ENCODE measurements at regions not wholly inside any gene's neighbourhood (a gene's known extent, or its start where the extent isn't known, plus 50 kb on each side); places are given as distances from the start of the nearest gene placed in this dataset.

- no peak overlapping the region for H2BK15ac ChIP-seq (ENCODE audit: low read length)
- no peak overlapping the region for H2BK12ac ChIP-seq (ENCODE audit: low read depth, low read length)
- no peaks in the 10 kb centered on the region for H3K36me3 ChIP-seq (ENCODE audit: control insufficient read depth in 2 of 4, insufficient read depth in 4 of 4, low read length in 3 of 4)
- no peak overlapping the region for H3K14ac ChIP-seq (ENCODE audit: insufficient read length)
- H3K18ac ChIP-seq (ENCODE audit: extremely low read depth, low read length), result no peak overlapping the region
- no peak overlapping the region for H2AFZ ChIP-seq (ENCODE audit: low read length)
- H4K20me1 ChIP-seq (replicated peaks in 1 of 2; ENCODE audit: control insufficient read depth in 1 of 2, insufficient read depth in 2 of 2, low read length in 2 of 2), result no peaks in the 10 kb centered on the region
- no peak overlapping the region for H2BK20ac ChIP-seq (ENCODE audit: low read length)
- no peak overlapping the region for H4K8ac ChIP-seq (ENCODE audit: extremely low read depth, insufficient read depth, low read length)
- H3K9ac ChIP-seq (replicated peaks in 1 of 4; ENCODE audit: extremely low read depth in 1 of 4, low read depth in 3 of 4, low read length in 3 of 4), result no peak overlapping the region
- H3K79me2 ChIP-seq (ENCODE audit: control insufficient read depth in 1 of 2, insufficient read depth in 2 of 2, low read length in 2 of 2), result no peaks in the 10 kb centered on the region
- H4K5ac ChIP-seq (ENCODE audit: insufficient read length, low read depth, low read length), result no peak overlapping the region
- ChIA-PET POLR2A (ENCODE audit: partially characterized antibody) (interaction anchor here (0.6 kb wide), 1 partner anchor 78 kb away, joined by 3 read pairs; no protein-coding TSS in a partner anchor), CTCF (ENCODE audit: partially characterized antibody) (interaction anchor here (0.6 to 2.5 kb wide), 32 partner anchors 9 to 685 kb away, joined by 3 to 12 read pairs (median 3); partner anchors contain the start of gene INHBA)
- no peak for FAIRE-seq
- WGBS, 2 experiments (ENCODE audit: extremely low coverage in 1 of 2, insufficient coverage in 1 of 2, insufficient read length in 1 of 2, insufficient replicate concordance in 2 of 2, low coverage in 1 of 2, low lambda C conversion rate in 2 of 2, missing lambda C conversion rate in 1 of 2), result 89% methylated on average over 6 of the region's 6 CpGs; no CpG with 5 or more reads in 1 of the 2 experiments
- no peak overlapping the region for H3K56ac ChIP-seq (replicated peaks; ENCODE audit: insufficient read length, low read depth, low read length)
- H3K4ac ChIP-seq (replicated peaks; ENCODE audit: insufficient read length, low read depth, low read length), result no peak overlapping the region
- no peaks in the 10 kb centered on the region for H3K79me1 ChIP-seq (ENCODE audit: low read depth, low read length)
- no peak overlapping the region for H3K23ac ChIP-seq (ENCODE audit: insufficient read length)
- no peak overlapping the region for H3K4me2 ChIP-seq (ENCODE audit: insufficient read depth in 1 of 2, low read depth in 2 of 2, low read length in 2 of 2)
- no peaks in the 10 kb centered on the region for H3K27me3 ChIP-seq (replicated peaks in 1 of 4; ENCODE audit: control insufficient read depth in 3 of 4, extremely low read depth in 1 of 4, insufficient read depth in 3 of 4, low read length in 3 of 4)
- H2AK5ac ChIP-seq (ENCODE audit: low read depth, low read length), result no peak overlapping the region
- no peak overlapping the region for H2BK120ac ChIP-seq (replicated peaks; ENCODE audit: low read depth, low read length)
- H3K4me1 ChIP-seq (replicated peaks in 1 of 4; ENCODE audit: control insufficient read depth in 3 of 4, insufficient read depth in 4 of 4, low read length in 3 of 4), result peaks cover 0 to 5% (median 4%) of the 10 kb centered on the region in 4 experiments; a peak in 3 of 7 replicates
- DNase-seq (ENCODE audit: low read depth in 1 of 2, low spot score in 2 of 2), result no peak
- H4K91ac ChIP-seq (replicated peaks; ENCODE audit: insufficient read length, low read length), result no peak overlapping the region
- no peak overlapping the region for H3K27ac ChIP-seq (ENCODE audit: low read depth, low read length)
- no peaks in the 10 kb centered on the region for H3K23me2 ChIP-seq (ENCODE audit: low read depth, low read length)
- no peak overlapping the region for H3K4me3 ChIP-seq (ENCODE audit: extremely low read depth in 1 of 4, insufficient read depth in 2 of 4, low read depth in 3 of 4, low read length in 4 of 4)
- no peak overlapping the region for H2BK5ac ChIP-seq (ENCODE audit: low read depth, low read length)
- H3K9me3 ChIP-seq (ENCODE audit: insufficient read depth in 2 of 2, low read depth in 1 of 2, low read length in 1 of 2), result no peaks in the 10 kb centered on the region
- no peak for TF ChIP-seq NRF1 (IDR thresholded peaks at IDR 0.05; ENCODE audit: low read depth, low read length)
- no peak for TF ChIP-seq KDM1A (IDR thresholded peaks at IDR 0.05; ENCODE audit: borderline replicate concordance, low read length)
- TF ChIP-seq RNF2 (IDR thresholded peaks at IDR 0.05; ENCODE audit: borderline replicate concordance, low read depth, low read length, missing control alignments, poor library complexity, severe bottlenecking), result no peak
- TF ChIP-seq KDM4A (IDR thresholded peaks at IDR 0.05; ENCODE audit: low read depth, low read length, severe bottlenecking), result no peak
- no peak for TF ChIP-seq JUN (IDR thresholded peaks at IDR 0.05; ENCODE audit: low read depth, low read length)
- no peak for TF ChIP-seq CBX8 (IDR thresholded peaks at IDR 0.05; ENCODE audit: borderline replicate concordance, low read depth, low read length)
- no peak for TF ChIP-seq SIX5 (IDR thresholded peaks at IDR 0.05; ENCODE audit: low read depth, low read length)
- no peak for TF ChIP-seq CHD1 (IDR thresholded peaks at IDR 0.05; ENCODE audit: low read depth, low read length)
- no peak for TF ChIP-seq MAX (IDR thresholded peaks at IDR 0.05)
- no peak for TF ChIP-seq BCL11A (IDR thresholded peaks at IDR 0.05; ENCODE audit: low read depth in 2 of 2, low read length in 2 of 2)
- TF ChIP-seq EP300 (IDR thresholded peaks at IDR 0.05; ENCODE audit: borderline replicate concordance in 1 of 2, low read depth in 2 of 2, low read length in 2 of 2), result no peak
- TF ChIP-seq EZH2 (IDR thresholded peaks at IDR 0.05; ENCODE audit: low read depth, low read length, severe bottlenecking), result no peak
- TF ChIP-seq TEAD4 (IDR thresholded peaks at IDR 0.05; ENCODE audit: low read depth, low read length), result no peak
- no peak for TF ChIP-seq EGR1 (IDR thresholded peaks at IDR 0.05; ENCODE audit: borderline replicate concordance, low read depth, low read length)
Measured at GRCh38 chr7:41316410-41316809, 386.5 kb downstream of the INHBA start.
